Prostate gland (tissue), 2 donors: ENCODE measurements at regions not wholly inside any gene's neighbourhood (a gene's known extent, or its start where the extent isn't known, plus 50 kb on each side); places are given as distances from the start of the nearest gene placed in this dataset.

ENCODE experiments used
- DNase-seq: peaks from one replicate; pipeline ENCODE4 v3.0.0-alpha.2; 2019; ENCODE audit warnings: low spot score
- H3K27ac ChIP-seq, 2 donors: fragments of 200-600 bp; sonication (generic); 2 replicates each; pipeline ENCODE4 v1.5.1; 2017 to 2019
- H3K27me3 ChIP-seq: fragments of 200-600 bp; sonication (generic); replicated peaks from 2 replicates; pipeline ENCODE4 v1.5.1; 2019; ENCODE audit not compliant: insufficient read depth
- H3K36me3 ChIP-seq, 2 donors: fragments of 200-600 bp; sonication (generic); 1 replicate in 1 of 2; 2 replicates in 1 of 2; pipeline versions ENCODE4 v1.5.1 to v1.8.1; 2017 to 2019
- H3K4me1 ChIP-seq: fragments of 200-600 bp; sonication (generic); replicated peaks from 2 replicates; pipeline ENCODE4 v1.5.1; 2019
- H3K4me3 ChIP-seq, 2 donors: fragments of 200-600 bp; sonication (generic); 2 replicates each; pipeline ENCODE4 v1.5.1; 2017 to 2019
- H3K9me3 ChIP-seq: fragments of 200-600 bp; sonication (generic); 2 replicates; pipeline ENCODE4 v1.5.1; 2017
- CTCF ChIP-seq, 4 experiments: fragments of 200-600 bp in 2 of 4; fragments of 450-650 bp in 2 of 4; sonication (generic) in 2 of 4; IDR thresholded peaks; 1 replicate in 3 of 4; 2 replicates in 1 of 4; pipeline ENCODE4 v1.5.1; 2016 to 2019; ENCODE audit warnings: antibody characterized with exemption in 4 of 4, mild to moderate bottlenecking in 2 of 4, moderate library complexity in 2 of 4
- POLR2A ChIP-seq: fragments of 450-650 bp; IDR thresholded peaks from one replicate; pipeline ENCODE4 v1.6.1; 2016; ENCODE audit warnings: antibody characterized with exemption, mild to moderate bottlenecking
- POLR2AphosphoS5 ChIP-seq: sonication (generic); formaldehyde crosslinking; IDR thresholded peaks from one replicate; pipeline ENCODE4 v1.6.1; 2017; ENCODE audit warnings: antibody characterized with exemption
- WGBS: methylation state at CpG from one replicate; pipeline ENCODE4 v1.1.5; 2018; 5-methylcytosine and 5-hydroxymethylcytosine counted together
- intact Hi-C: fragments of 100-400 bp; cut with DNase I; formaldehyde crosslinking; loops from one replicate; pipeline ENCODE4 v1.14.2; 2022

- Histone ChIP-seq H3K4me3 (no peak overlapping the region), H3K36me3 (no peaks in the 10 kb centered on the region), H3K4me1 (no peaks in the 10 kb centered on the region), H3K27me3 (peaks cover 18% of the 10 kb centered on the region), H3K9me3 (no peaks in the 10 kb centered on the region), H3K27ac (no peak overlapping the region)
- WGBS, result 13% methylated on average over 11 of the region's 11 CpGs
- intact Hi-C loops, result no loop called here
- no peak for DNase-seq
- TF ChIP-seq POLR2AphosphoS5 (no peak), POLR2A (no peak), CTCF (IDR thresholded peaks at IDR 0.05) (no peak)
Measured at GRCh38 chr22:49487950-49488349, 339.7 kb downstream of the BRD1 start.

- Histone ChIP-seq H3K4me3 (no peak overlapping the region), H3K4me1 (no peaks in the 10 kb centered on the region), H3K36me3 (no peaks in the 10 kb centered on the region), H3K27me3 (peaks cover 17% of the 10 kb centered on the region), H3K27ac (no peak overlapping the region), H3K9me3 (no peaks in the 10 kb centered on the region)
- intact Hi-C loops, result no loop called here
- TF ChIP-seq CTCF (IDR thresholded peaks at IDR 0.05), result no peak
- TF ChIP-seq POLR2AphosphoS5, result no peak
- no peak for TF ChIP-seq POLR2A
- whole genome bisulfite sequencing, result 90% methylated on average over 7 of the region's 7 CpGs
- no peak for DNase-seq
Measured at GRCh38 chr22:49486225-49486624, 341.4 kb downstream of the BRD1 start.

- WGBS, result 87% methylated on average over 6 of the region's 6 CpGs
- intact Hi-C loops, result no loop called here
- H3K4me3 ChIP-seq, result no peak overlapping the region
- H3K27me3 ChIP-seq, result peaks cover 17% of the 10 kb centered on the region
- no peaks in the 10 kb centered on the region for H3K36me3 ChIP-seq
- no peaks in the 10 kb centered on the region for H3K4me1 ChIP-seq
- H3K9me3 ChIP-seq, result no peaks in the 10 kb centered on the region
- TF ChIP-seq CTCF (IDR thresholded peaks at IDR 0.05), result no peak
- TF ChIP-seq POLR2AphosphoS5, result no peak
- no peak for TF ChIP-seq POLR2A
- H3K27ac ChIP-seq, result no peak overlapping the region
- DNase-seq, result no peak
Measured at GRCh38 chr22:49483946-49484345, 343.7 kb downstream of the BRD1 start.

- no peak overlapping the region for H3K4me3 ChIP-seq
- H3K27ac ChIP-seq, result no peak overlapping the region
- TF ChIP-seq POLR2AphosphoS5, result no peak
- no peak for TF ChIP-seq POLR2A
- no peak for TF ChIP-seq CTCF (IDR thresholded peaks at IDR 0.05)
- WGBS, result 96% methylated on average over 17 of the region's 17 CpGs
- no peaks in the 10 kb centered on the region for H3K9me3 ChIP-seq
- no peaks in the 10 kb centered on the region for H3K4me1 ChIP-seq
- H3K36me3 ChIP-seq, result no peaks in the 10 kb centered on the region
- intact Hi-C loops, result no loop called here
- peaks cover 17% of the 10 kb centered on the region for H3K27me3 ChIP-seq
- no peak for DNase-seq
Measured at GRCh38 chr22:49483281-49483870, 344.3 kb downstream of the BRD1 start.

GRCh38 chr22:49482811-49483210, 344.9 kb downstream of the BRD1 start:
- Histone ChIP-seq H3K4me1 (no peaks in the 10 kb centered on the region), H3K27me3 (peaks cover 17% of the 10 kb centered on the region), H3K9me3 (no peaks in the 10 kb centered on the region), H3K27ac (no peak overlapping the region), H3K4me3 (no peak overlapping the region), H3K36me3 (no peaks in the 10 kb centered on the region)
- 83% methylated on average over 13 of the region's 13 CpGs for WGBS
- TF ChIP-seq POLR2A, result no peak
- TF ChIP-seq POLR2AphosphoS5, result no peak
- TF ChIP-seq CTCF (IDR thresholded peaks at IDR 0.05), result no peak
- intact Hi-C loops, result no loop called here
- no peak for DNase-seq
